ENCODE measurements at regions not wholly inside any gene's neighbourhood (a gene's known extent, or its start where the extent isn't known, plus 50 kb on each side); places are given as distances from the start of the nearest gene placed in this dataset.
A peak's percentile ranks its signal among the peaks of the same experiment; 100 is the strongest.

DNA sequence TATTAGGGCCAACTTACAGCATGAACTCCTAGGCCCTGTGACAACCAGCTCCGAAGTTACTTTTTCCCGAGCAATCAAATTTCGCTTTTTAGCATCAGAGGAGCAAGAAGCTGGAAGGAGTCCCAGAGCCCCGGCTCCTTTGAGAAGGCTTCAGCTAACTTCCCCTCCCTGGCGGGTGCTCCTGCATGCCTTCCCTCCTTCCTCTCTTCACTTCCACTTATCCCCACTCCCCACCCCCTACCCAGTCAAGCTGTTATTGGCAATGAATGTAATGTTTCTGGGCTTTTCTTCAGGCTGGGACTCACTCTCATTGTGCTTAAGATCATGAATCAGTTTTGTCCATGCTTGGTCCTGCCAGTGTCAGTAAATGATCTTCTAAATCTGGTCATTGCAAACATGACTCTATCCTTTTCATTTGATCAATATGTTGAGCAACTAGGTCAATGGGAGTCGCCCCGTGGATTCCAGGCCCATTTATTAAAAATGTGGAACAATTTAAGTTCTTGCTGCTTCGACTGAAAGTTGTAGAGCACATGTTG, 94.5 kb upstream of the TSPAN2 start:
- H3K36me3 Mint-ChIP-seq (ENCODE audit: low read depth), result no peaks in the 10 kb centered on the region
- H3K4me3 Mint-ChIP-seq, result no peak overlapping the region
- H3K27ac Mint-ChIP-seq, result peak overlapping the region; percentile 15
- no peak for DNase-seq (ENCODE audit: low spot score)
- intact Hi-C loops (cut with micrococcal nuclease), result loop anchor here (2.0 kb wide), 1 partner anchor 15 kb away; no protein-coding TSS in a partner anchor
- no peaks in the 10 kb centered on the region for H3K9me3 Mint-ChIP-seq
- peaks cover 17% of the 10 kb centered on the region for H3K4me1 Mint-ChIP-seq (ENCODE audit: low read depth)
- no peaks in the 10 kb centered on the region for H3K27me3 Mint-ChIP-seq (ENCODE audit: insufficient read depth)

GRCh38 chr1:115183158-115183557, 93.9 kb upstream of the TSPAN2 start:
- no peak for DNase-seq (ENCODE audit: low spot score)
- H3K4me3 Mint-ChIP-seq, result no peak overlapping the region
- H3K27me3 Mint-ChIP-seq (ENCODE audit: insufficient read depth), result no peaks in the 10 kb centered on the region
- peaks cover 17% of the 10 kb centered on the region for H3K4me1 Mint-ChIP-seq (ENCODE audit: low read depth)
- intact Hi-C loops (cut with micrococcal nuclease), result no loop called here
- H3K27ac Mint-ChIP-seq, result no peak overlapping the region
- H3K36me3 Mint-ChIP-seq (ENCODE audit: low read depth), result no peaks in the 10 kb centered on the region
- no peaks in the 10 kb centered on the region for H3K9me3 Mint-ChIP-seq

GRCh38 chr1:115182012-115182715, 92.9 kb upstream of the TSPAN2 start:
- H3K36me3 Mint-ChIP-seq (ENCODE audit: low read depth), result no peaks in the 10 kb centered on the region
- no peak for DNase-seq (ENCODE audit: low spot score)
- H3K27ac Mint-ChIP-seq, result no peak overlapping the region
- H3K9me3 Mint-ChIP-seq, result no peaks in the 10 kb centered on the region
- H3K4me1 Mint-ChIP-seq (ENCODE audit: low read depth), result peaks cover 17% of the 10 kb centered on the region
- intact Hi-C loops (cut with micrococcal nuclease), result no loop called here
- H3K27me3 Mint-ChIP-seq (ENCODE audit: insufficient read depth), result no peaks in the 10 kb centered on the region
- H3K4me3 Mint-ChIP-seq, result no peak overlapping the region

DNA sequence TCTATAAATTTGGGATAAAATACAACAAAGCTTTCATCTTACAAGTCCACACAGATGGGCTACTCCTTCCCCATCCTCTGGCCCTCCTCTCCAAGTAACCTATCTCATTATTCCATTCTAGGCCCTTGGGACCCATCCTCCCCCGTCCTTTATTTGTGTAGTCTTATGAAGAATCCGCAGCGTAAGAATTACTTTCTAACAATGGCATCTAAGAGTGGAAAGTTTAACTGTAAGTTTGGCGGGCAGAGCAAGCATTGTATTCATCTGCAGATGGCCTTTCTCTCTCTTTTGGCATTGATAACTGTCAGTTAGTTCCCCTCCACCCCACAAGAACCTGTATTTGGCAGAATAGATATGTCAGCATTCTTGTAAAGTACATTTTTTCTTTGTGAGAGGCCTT, 91.9 kb upstream of the TSPAN2 start:
- Mint-ChIP-seq H3K9me3 (no peaks in the 10 kb centered on the region), H3K27ac (no peak overlapping the region)
- no peak for DNase-seq (ENCODE audit: low spot score)

GRCh38 chr1:115179397-115180079, 90.2 kb upstream of the TSPAN2 start:
- DNase-seq (ENCODE audit: low spot score), result no peak
- Mint-ChIP-seq H3K4me3 (no peak overlapping the region), H3K36me3 (ENCODE audit: low read depth) (no peaks in the 10 kb centered on the region), H3K9me3 (no peaks in the 10 kb centered on the region), H3K4me1 (ENCODE audit: low read depth) (peaks cover 8% of the 10 kb centered on the region), H3K27ac (no peak overlapping the region), H3K27me3 (ENCODE audit: insufficient read depth) (no peaks in the 10 kb centered on the region)
- intact Hi-C loops (cut with micrococcal nuclease), result no loop called here

More for the DNA sequence above, 91.9 kb upstream of the TSPAN2 start:
- Mint-ChIP-seq H3K4me3 (no peak overlapping the region), H3K36me3 (ENCODE audit: low read depth) (no peaks in the 10 kb centered on the region), H3K4me1 (ENCODE audit: low read depth) (peaks cover 17% of the 10 kb centered on the region), H3K27me3 (ENCODE audit: insufficient read depth) (no peaks in the 10 kb centered on the region)
- intact Hi-C loops (cut with micrococcal nuclease), result no loop called here

DNA sequence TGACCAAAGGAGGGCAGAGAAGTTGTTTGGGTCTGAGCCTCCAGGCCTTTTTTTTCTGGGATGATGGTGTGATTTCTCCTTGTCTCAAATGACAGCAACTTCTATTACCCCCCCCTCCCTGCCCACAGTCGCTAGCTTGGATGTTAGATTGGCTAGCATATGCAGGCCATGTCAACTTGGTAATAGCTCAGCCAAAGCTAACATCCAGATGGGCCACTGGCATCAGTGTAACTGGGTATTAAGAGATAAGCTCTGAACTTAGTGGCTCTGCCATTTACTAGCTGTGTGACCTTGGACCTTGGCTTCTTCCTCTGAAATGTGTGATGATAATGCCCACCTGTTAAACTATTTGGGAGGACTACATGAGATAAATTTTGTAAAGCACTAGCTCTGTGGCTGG, 86.9 kb upstream of the TSPAN2 start:
- H3K4me1 Mint-ChIP-seq (ENCODE audit: low read depth), result no peaks in the 10 kb centered on the region
- H3K9me3 Mint-ChIP-seq, result no peaks in the 10 kb centered on the region
- intact Hi-C loops (cut with micrococcal nuclease), result no loop called here
- peaks cover 2% of the 10 kb centered on the region for H3K27me3 Mint-ChIP-seq (ENCODE audit: insufficient read depth)
- no peak for DNase-seq (ENCODE audit: low spot score)
- H3K27ac Mint-ChIP-seq, result no peak overlapping the region
- H3K4me3 Mint-ChIP-seq, result no peak overlapping the region
- peaks cover 2% of the 10 kb centered on the region for H3K36me3 Mint-ChIP-seq (ENCODE audit: low read depth)

GRCh38 chr1:115175596-115175995, 86.3 kb upstream of the TSPAN2 start:
- Mint-ChIP-seq H3K27ac (no peak overlapping the region), H3K9me3 (no peaks in the 10 kb centered on the region), H3K36me3 (ENCODE audit: low read depth) (peaks cover 2% of the 10 kb centered on the region), H3K4me3 (no peak overlapping the region), H3K4me1 (ENCODE audit: low read depth) (no peaks in the 10 kb centered on the region), H3K27me3 (ENCODE audit: insufficient read depth) (peaks cover 2% of the 10 kb centered on the region)
- DNase-seq (ENCODE audit: low spot score), result no peak
- intact Hi-C loops (cut with micrococcal nuclease), result no loop called here

GRCh38 chr1:115173151-115173550, 83.8 kb upstream of the TSPAN2 start:
- intact Hi-C loops (cut with micrococcal nuclease), result no loop called here
- H3K27ac Mint-ChIP-seq, result no peak overlapping the region
- H3K4me3 Mint-ChIP-seq, result no peak overlapping the region
- no peak for DNase-seq (ENCODE audit: low spot score)
- no peaks in the 10 kb centered on the region for H3K9me3 Mint-ChIP-seq
- H3K36me3 Mint-ChIP-seq (ENCODE audit: low read depth), result peaks cover 2% of the 10 kb centered on the region
- peaks cover 4% of the 10 kb centered on the region for H3K27me3 Mint-ChIP-seq (ENCODE audit: insufficient read depth)
- no peaks in the 10 kb centered on the region for H3K4me1 Mint-ChIP-seq (ENCODE audit: low read depth)

- intact Hi-C loops (cut with micrococcal nuclease), result no loop called here
- Mint-ChIP-seq H3K27ac (no peak overlapping the region), H3K4me1 (ENCODE audit: low read depth) (no peaks in the 10 kb centered on the region), H3K36me3 (ENCODE audit: low read depth) (peaks cover 2% of the 10 kb centered on the region), H3K4me3 (no peak overlapping the region), H3K27me3 (ENCODE audit: insufficient read depth) (peaks cover 4% of the 10 kb centered on the region), H3K9me3 (no peaks in the 10 kb centered on the region)
- no peak for DNase-seq (ENCODE audit: low spot score)
These were observed 83.0 kb upstream of the TSPAN2 start for GRCh38 chr1:115172270-115172669.

DNA sequence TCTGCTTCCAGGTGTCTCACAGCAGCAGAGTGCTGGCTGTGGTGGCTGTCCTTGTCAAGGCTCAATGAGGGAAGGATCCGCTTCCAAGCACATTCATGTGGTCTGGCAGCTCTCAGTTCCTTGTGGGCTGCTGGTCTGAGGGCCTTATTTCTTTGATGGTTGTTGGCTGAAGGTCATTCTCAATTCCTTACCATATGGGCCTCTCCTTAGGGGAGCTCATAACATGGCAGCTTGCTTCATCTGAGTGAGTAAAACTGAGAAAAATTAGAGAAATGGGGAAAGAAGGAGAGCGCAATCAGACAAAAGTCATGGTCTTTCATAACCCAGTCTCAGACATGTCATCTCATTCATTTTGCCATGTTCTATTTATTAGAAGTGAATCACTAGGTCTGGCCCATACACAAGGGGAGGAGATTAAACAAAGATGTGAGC, 81.7 kb upstream of the TSPAN2 start:
- intact Hi-C loops (cut with micrococcal nuclease), result no loop called here
- no peaks in the 10 kb centered on the region for H3K4me1 Mint-ChIP-seq (ENCODE audit: low read depth)
- H3K27me3 Mint-ChIP-seq (ENCODE audit: insufficient read depth), result peaks cover 4% of the 10 kb centered on the region
- H3K27ac Mint-ChIP-seq, result no peak overlapping the region
- no peak for DNase-seq (ENCODE audit: low spot score)
- H3K9me3 Mint-ChIP-seq, result no peaks in the 10 kb centered on the region
- no peak overlapping the region for H3K4me3 Mint-ChIP-seq
- peaks cover 2% of the 10 kb centered on the region for H3K36me3 Mint-ChIP-seq (ENCODE audit: low read depth)

- intact Hi-C loops (cut with micrococcal nuclease), result no loop called here
- H3K9me3 Mint-ChIP-seq, result no peaks in the 10 kb centered on the region
- H3K4me1 Mint-ChIP-seq (ENCODE audit: low read depth), result no peaks in the 10 kb centered on the region
- H3K4me3 Mint-ChIP-seq, result no peak overlapping the region
- peaks cover 4% of the 10 kb centered on the region for H3K27me3 Mint-ChIP-seq (ENCODE audit: insufficient read depth)
- no peak for DNase-seq (ENCODE audit: low spot score)
- H3K27ac Mint-ChIP-seq, result no peak overlapping the region
- peaks cover 2% of the 10 kb centered on the region for H3K36me3 Mint-ChIP-seq (ENCODE audit: low read depth)
These were observed 81.1 kb upstream of the TSPAN2 start for GRCh38 chr1:115170377-115170776.

- intact Hi-C loops (cut with micrococcal nuclease), result loop anchor here (2.0 kb wide), 1 partner anchor 17 kb away; no protein-coding TSS in a partner anchor
- Mint-ChIP-seq H3K36me3 (ENCODE audit: low read depth) (peaks cover under 1% of the 10 kb centered on the region), H3K27ac (no peak overlapping the region), H3K4me3 (no peak overlapping the region), H3K27me3 (ENCODE audit: insufficient read depth) (peaks cover 5% of the 10 kb centered on the region), H3K9me3 (no peaks in the 10 kb centered on the region), H3K4me1 (ENCODE audit: low read depth) (no peaks in the 10 kb centered on the region)
- no peak for DNase-seq (ENCODE audit: low spot score)
These were observed 78.7 kb upstream of the TSPAN2 start for GRCh38 chr1:115168026-115168425.

DNA sequence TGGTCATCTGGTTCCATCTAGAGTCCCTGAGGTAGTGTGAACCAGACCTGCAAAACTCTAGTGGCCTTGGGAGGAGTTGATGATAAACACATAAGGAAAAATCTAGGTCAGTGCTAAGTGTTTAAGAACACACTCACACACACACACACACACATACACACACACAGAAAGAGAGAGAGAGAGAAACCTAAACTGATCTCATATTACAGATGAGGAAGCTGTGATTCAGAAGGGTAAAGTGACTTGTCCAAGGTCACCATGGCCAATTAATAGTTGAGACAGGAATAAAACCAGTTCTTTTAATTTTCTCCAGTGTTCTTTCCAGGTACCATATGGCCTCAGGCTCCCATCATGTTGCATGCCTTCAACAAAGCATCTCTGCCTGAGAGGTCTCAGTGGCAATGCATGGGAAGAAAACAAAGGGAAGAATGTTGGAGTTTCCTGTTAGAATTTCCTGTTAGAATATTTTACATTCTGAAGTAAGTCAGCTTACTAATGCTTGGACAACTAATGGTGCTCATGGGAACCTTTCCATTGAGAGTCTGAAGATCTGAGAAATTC, 77.3 kb upstream of the TSPAN2 start:
- Mint-ChIP-seq H3K27me3 (ENCODE audit: insufficient read depth) (peaks cover 4% of the 10 kb centered on the region), H3K27ac (no peak overlapping the region)

More for the DNA sequence above, 77.3 kb upstream of the TSPAN2 start:
- no peaks in the 10 kb centered on the region for H3K9me3 Mint-ChIP-seq
- intact Hi-C loops (cut with micrococcal nuclease), result no loop called here
- no peak overlapping the region for H3K4me3 Mint-ChIP-seq
- no peaks in the 10 kb centered on the region for H3K4me1 Mint-ChIP-seq (ENCODE audit: low read depth)
- no peak for DNase-seq (ENCODE audit: low spot score)
- no peaks in the 10 kb centered on the region for H3K36me3 Mint-ChIP-seq (ENCODE audit: low read depth)
